GM23338 (cell line): ENCODE measurements at regions not wholly inside any gene's neighbourhood (a gene's known extent, or its start where the extent isn't known, plus 50 kb on each side); places are given as distances from the start of the nearest gene placed in this dataset.

Experiments used
- ATAC-seq: fragments of 200-7000 bp; cut with Tn5 transposase; 3 replicates; pipeline ENCODE4 v1.9.1; 2020
- DNase-seq: peaks from one replicate; pipeline ENCODE4 v3.0.0-alpha.2; 2015; ENCODE audit warnings: low spot score
- H2AFZ ChIP-seq: fragments of 200-600 bp; sonication (generic); 2 replicates; pipeline ENCODE4 v1.8.0; 2016; ENCODE audit warnings: antibody characterized with exemption, mild to moderate bottlenecking, moderate library complexity
- H3F3A ChIP-seq: fragments of 200-600 bp; sonication (generic); replicated peaks from 2 replicates; pipeline ENCODE4 v1.8.0; 2017; ENCODE audit warnings: antibody characterized with exemption, mixed run types, low read depth
- H3K27ac ChIP-seq: fragments of 200-600 bp; sonication (generic); 2 replicates; pipeline ENCODE4 v1.6.1; 2016; ENCODE audit warnings: low read depth
- H3K27me3 ChIP-seq: fragments of 200-600 bp; sonication (generic); 2 replicates; pipeline ENCODE4 v1.8.0; 2016; ENCODE audit warnings: mild to moderate bottlenecking, mixed run types, moderate library complexity; ENCODE audit not compliant: insufficient read depth
- H3K36me3 ChIP-seq: fragments of 200-600 bp; sonication (generic); 2 replicates; pipeline ENCODE4 v1.8.0; 2016; ENCODE audit warnings: mild to moderate bottlenecking; ENCODE audit not compliant: insufficient read depth
- H3K4me1 ChIP-seq: fragments of 200-600 bp; sonication (generic); 2 replicates; pipeline ENCODE4 v1.8.0; 2016; ENCODE audit warnings: mild to moderate bottlenecking, moderate library complexity; ENCODE audit not compliant: insufficient read depth
- H3K4me2 ChIP-seq: fragments of 200-600 bp; sonication (generic); 2 replicates; pipeline ENCODE4 v1.7.1; 2017; ENCODE audit warnings: mixed run types
- H3K4me3 ChIP-seq: fragments of 200-600 bp; sonication (generic); 2 replicates; pipeline ENCODE4 v1.6.1; 2016; ENCODE audit warnings: mixed run types
- H3K79me2 ChIP-seq: fragments of 200-600 bp; sonication (generic); replicated peaks from 2 replicates; pipeline ENCODE4 v1.8.0; 2017; ENCODE audit warnings: mild to moderate bottlenecking; ENCODE audit not compliant: insufficient read depth
- H3K9me2 ChIP-seq: fragments of 200-600 bp; sonication (generic); 2 replicates; pipeline ENCODE4 v1.8.0; 2017; ENCODE audit not compliant: insufficient read depth
- H4K20me1 ChIP-seq: fragments of 200-600 bp; sonication (generic); replicated peaks from 2 replicates; pipeline ENCODE4 v1.8.0; 2017; ENCODE audit warnings: mild to moderate bottlenecking; ENCODE audit not compliant: insufficient read depth
- H3K27ac Mint-ChIP-seq: 2 replicates; pipeline ENCODE4 v1.8.0; 2020; ENCODE audit warnings: inconsistent platforms, mild to moderate bottlenecking, moderate library complexity, mixed read lengths
- H3K27me3 Mint-ChIP-seq: 3 replicates; pipeline ENCODE4 v1.8.0; 2022; ENCODE audit warnings: low read depth, mild to moderate bottlenecking, moderate library complexity, mixed read lengths, inconsistent platforms; ENCODE audit not compliant: insufficient read depth, poor library complexity
- H3K36me3 Mint-ChIP-seq: 3 replicates; pipeline ENCODE4 v1.8.0; 2021; ENCODE audit warnings: low read depth, mild to moderate bottlenecking, inconsistent platforms, moderate library complexity, mixed read lengths
- H3K4me1 Mint-ChIP-seq: 3 replicates; pipeline ENCODE4 v1.8.0; 2020; ENCODE audit warnings: mild to moderate bottlenecking, inconsistent platforms, mixed read lengths
- H3K4me3 Mint-ChIP-seq: 3 replicates; pipeline ENCODE4 v1.8.0; 2021; ENCODE audit warnings: moderate library complexity, mild to moderate bottlenecking, inconsistent platforms, mixed read lengths
- H3K9me3 Mint-ChIP-seq: 3 replicates; pipeline ENCODE4 v1.8.0; 2020; ENCODE audit warnings: moderate library complexity, mild to moderate bottlenecking, inconsistent platforms, mixed read lengths
- CREB1 ChIP-seq: fragments of 250-450 bp; sonication (Bioruptor Pico); IDR thresholded peaks from 2 replicates; pipeline ENCODE4 v1.5.0; 2020; ENCODE audit warnings: low read depth, mild to moderate bottlenecking, moderate library complexity
- ETS1 ChIP-seq: IDR thresholded peaks from 2 replicates; pipeline ENCODE4 v1.6.1; 2016; ENCODE audit warnings: antibody characterized with exemption
- EZH2 ChIP-seq: fragments of 200-600 bp; sonication (generic); IDR thresholded peaks from one replicate; pipeline ENCODE4 v1.8.0; 2017; ENCODE audit warnings: antibody characterized with exemption, mild to moderate bottlenecking, low read depth; ENCODE audit not compliant: unreplicated experiment
- EZH2phosphoT487 ChIP-seq: fragments of 200-600 bp; sonication (generic); IDR thresholded peaks from one replicate; pipeline ENCODE4 v1.8.1; 2018; ENCODE audit warnings: antibody characterized with exemption; ENCODE audit not compliant: unreplicated experiment
- JUNB ChIP-seq: IDR thresholded peaks from one replicate; pipeline ENCODE4 v1.6.1; 2016; ENCODE audit warnings: antibody characterized with exemption; ENCODE audit not compliant: unreplicated experiment
- NANOG ChIP-seq: IDR thresholded peaks from 2 replicates; pipeline ENCODE4 v1.6.1; 2016; ENCODE audit warnings: antibody characterized with exemption, borderline replicate concordance
- POLR2AphosphoS5 ChIP-seq: IDR thresholded peaks from 2 replicates; pipeline ENCODE4 v1.6.1; 2016; ENCODE audit warnings: antibody characterized with exemption, low read depth
- REST ChIP-seq: IDR thresholded peaks from one replicate; pipeline ENCODE4 v1.6.1; 2018; ENCODE audit warnings: antibody characterized with exemption; ENCODE audit not compliant: unreplicated experiment
- STAT1 ChIP-seq: IDR thresholded peaks from one replicate; pipeline ENCODE4 v1.6.1; 2016; ENCODE audit warnings: antibody characterized with exemption; ENCODE audit not compliant: unreplicated experiment
- ZNF114 ChIP-seq: fragments of 250-450 bp; sonication (Bioruptor Pico); IDR thresholded peaks from 2 replicates; pipeline ENCODE4 v1.5.0; 2020; ENCODE audit warnings: mild to moderate bottlenecking, moderate library complexity
- ZNF331 ChIP-seq: fragments of 250-450 bp; sonication (Bioruptor Pico); IDR thresholded peaks from 2 replicates; pipeline ENCODE4 v1.5.0; 2020; ENCODE audit warnings: low read depth, mild to moderate bottlenecking, moderate library complexity
- ZNF462 ChIP-seq: fragments of 250-450 bp; sonication (Bioruptor Pico); IDR thresholded peaks from 2 replicates; pipeline ENCODE4 v1.5.0; 2020; ENCODE audit warnings: mild to moderate bottlenecking, moderate library complexity
- TF ChIP-seq, protein P1 (sequence below), 2 experiments: fragments of 200-600 bp in 1 of 2; sonication (generic) in 1 of 2; conservative IDR thresholded peaks; 2 replicates each; pipeline versions ENCODE4 v1.5.1 to v1.6.1; 2016 to 2017; ENCODE audit warnings: antibody characterized with exemption in 2 of 2, low read depth in 2 of 2, mild to moderate bottlenecking in 2 of 2, moderate library complexity in 1 of 2

GRCh38 chr12:132432126-132432705 lies 57.7 kb upstream of the FBRSL1 start:
- H3K79me2 ChIP-seq, result no peaks in the 10 kb centered on the region
- Mint-ChIP-seq H3K27me3 (peaks cover 62% of the 10 kb centered on the region), H3K4me3 (no peak overlapping the region), H3K4me1 (peaks cover 34% of the 10 kb centered on the region), H3K27ac (no peak overlapping the region), H3K36me3 (peaks cover 22% of the 10 kb centered on the region), H3K9me3 (peaks cover 24% of the 10 kb centered on the region)
- no peaks in the 10 kb centered on the region for H3K36me3 ChIP-seq
- no peaks in the 10 kb centered on the region for H4K20me1 ChIP-seq
- no peak overlapping the region for H3K4me3 ChIP-seq
- H3F3A ChIP-seq, result no peaks in the 10 kb centered on the region
- H3K27me3 ChIP-seq, result peaks cover 59% of the 10 kb centered on the region
- ATAC-seq, result no peak
- H3K4me1 ChIP-seq, result 0 out of 2 replicates have a peak, but pooled peaks cover 9% of the 10 kb centered on the region
- H3K27ac ChIP-seq, result no peak overlapping the region
- no peak for DNase-seq
- no peak overlapping the region for H3K4me2 ChIP-seq
- H3K9me2 ChIP-seq, result no peaks in the 10 kb centered on the region
- H2AFZ ChIP-seq, result no peak overlapping the region
- TF ChIP-seq ZNF462 (no peak), CREB1 (no peak), EZH2phosphoT487 (no peak), ZNF331 (CRISPR knock-in tag) (no peak), NANOG (no peak), REST (no peak), EZH2 (no peak), STAT1 (no peak), POLR2AphosphoS5 (no peak), JUNB (no peak), ETS1 (no peak), ZNF114 (no peak)
- TF ChIP-seq, protein P1, sequence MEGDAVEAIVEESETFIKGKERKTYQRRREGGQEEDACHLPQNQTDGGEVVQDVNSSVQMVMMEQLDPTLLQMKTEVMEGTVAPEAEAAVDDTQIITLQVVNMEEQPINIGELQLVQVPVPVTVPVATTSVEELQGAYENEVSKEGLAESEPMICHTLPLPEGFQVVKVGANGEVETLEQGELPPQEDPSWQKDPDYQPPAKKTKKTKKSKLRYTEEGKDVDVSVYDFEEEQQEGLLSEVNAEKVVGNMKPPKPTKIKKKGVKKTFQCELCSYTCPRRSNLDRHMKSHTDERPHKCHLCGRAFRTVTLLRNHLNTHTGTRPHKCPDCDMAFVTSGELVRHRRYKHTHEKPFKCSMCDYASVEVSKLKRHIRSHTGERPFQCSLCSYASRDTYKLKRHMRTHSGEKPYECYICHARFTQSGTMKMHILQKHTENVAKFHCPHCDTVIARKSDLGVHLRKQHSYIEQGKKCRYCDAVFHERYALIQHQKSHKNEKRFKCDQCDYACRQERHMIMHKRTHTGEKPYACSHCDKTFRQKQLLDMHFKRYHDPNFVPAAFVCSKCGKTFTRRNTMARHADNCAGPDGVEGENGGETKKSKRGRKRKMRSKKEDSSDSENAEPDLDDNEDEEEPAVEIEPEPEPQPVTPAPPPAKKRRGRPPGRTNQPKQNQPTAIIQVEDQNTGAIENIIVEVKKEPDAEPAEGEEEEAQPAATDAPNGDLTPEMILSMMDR (conservative IDR thresholded peaks at IDR 0.05; ENCODE audit: low read depth in 2 of 2), result no peak
